ENCODE measurements at regions not wholly inside any gene's neighbourhood (a gene's known extent, or its start where the extent isn't known, plus 50 kb on each side); places are given as distances from the start of the nearest gene placed in this dataset.
A peak's percentile ranks its signal among the peaks of the same experiment; 100 is the strongest.
"Not testable (repeated sequence)": the region's sequence is repeated elsewhere in the genome, so short reads cannot be mapped to it uniquely, and the experiment has no call there.

GRCh38 chr5:124612023-124612422 is 134.4 kb downstream of the ZNF608 start:
- Histone ChIP-seq H3K36me3 (no peaks in the 10 kb centered on the region), H3K4me3 (no peak overlapping the region), H3K27ac (no peak overlapping the region), H3K27me3 (no peaks in the 10 kb centered on the region), H3K4me1 (no peaks in the 10 kb centered on the region), H3K9me3 (no peaks in the 10 kb centered on the region)
- ATAC-seq (ENCODE audit: low FRiP score in 2 of 2) (no peak), DNase-seq (no peak)
- TF ChIP-seq EP300 (IDR thresholded peaks at IDR 0.05) (no peak), POLR2AphosphoS5 (IDR thresholded peaks at IDR 0.05) (no peak), CTCF (IDR thresholded peaks at IDR 0.05) (no peak), POLR2A (IDR thresholded peaks at IDR 0.05) (no peak)
- 79 to 89% methylated on average over 7 of the region's 7 CpGs for WGBS, 2 donors

DNA sequence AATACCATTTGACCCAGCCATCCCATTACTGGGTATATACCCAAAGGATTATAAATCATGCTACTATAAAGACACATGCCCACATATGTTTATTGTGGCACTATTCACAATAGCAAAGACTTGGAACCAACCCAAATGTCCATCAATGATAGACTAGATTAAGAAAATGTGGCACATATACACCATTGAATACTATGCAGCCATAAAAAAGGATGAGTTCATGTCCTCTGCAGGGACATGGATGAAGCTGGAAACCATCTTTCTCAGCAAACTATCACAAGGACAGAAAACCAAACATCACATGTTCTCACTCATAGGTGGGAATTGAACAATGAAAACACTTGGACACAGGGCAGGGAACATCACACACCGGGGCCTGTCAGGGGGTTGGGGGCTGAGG is 135.2 kb downstream of the ZNF608 start:
- not testable (repeated sequence) for DNase-seq; H3K36me3 ChIP-seq; H3K4me3 ChIP-seq; H3K4me1 ChIP-seq; H3K9me3 ChIP-seq; H3K27me3 ChIP-seq; H3K27ac ChIP-seq; ATAC-seq (ENCODE audit: low FRiP score in 2 of 2)
- WGBS, 2 donors: 95 to 100% methylated on average over 1 of the region's 1 CpG

GRCh38 chr5:124609685-124610084 is 136.8 kb downstream of the ZNF608 start:
- H3K4me3 ChIP-seq: not testable (repeated sequence)
- 44 to 65% methylated on average over 1 of the region's 1 CpG for WGBS, 2 donors

GRCh38 chr5:124606543-124606942 is 139.9 kb downstream of the ZNF608 start:
- ATAC-seq (ENCODE audit: low FRiP score in 2 of 2) (no peak), DNase-seq (no peak)
- no peaks in the 10 kb centered on the region for H3K36me3 ChIP-seq
- H3K27ac ChIP-seq: peak overlapping the region in 2 of 4 donors; percentile 27
- H3K4me1 ChIP-seq: peaks cover 0 to 19% (median 14%) of the 10 kb centered on the region in 4 donors
- TF ChIP-seq POLR2AphosphoS5 (IDR thresholded peaks at IDR 0.05) (no peak), POLR2A (IDR thresholded peaks at IDR 0.05) (no peak), EP300 (IDR thresholded peaks at IDR 0.05) (no peak), CTCF (IDR thresholded peaks at IDR 0.05) (no peak)
- no peaks in the 10 kb centered on the region for H3K9me3 ChIP-seq
- no peak overlapping the region for H3K4me3 ChIP-seq
- H3K27me3 ChIP-seq: no peaks in the 10 kb centered on the region
- 85 to 86% methylated on average over 2 of the region's 2 CpGs for WGBS, 2 donors

More at GRCh38 chr5:124609685-124610084, 136.8 kb downstream of the ZNF608 start:
- not testable (repeated sequence) for DNase-seq; H3K27me3 ChIP-seq; H3K27ac ChIP-seq; ATAC-seq (ENCODE audit: low FRiP score in 2 of 2); H3K9me3 ChIP-seq; H3K36me3 ChIP-seq
- peaks cover 0 to 12% (median 10%) of the 10 kb centered on the region in 4 donors for H3K4me1 ChIP-seq

GRCh38 chr5:124606093-124606492 is 140.3 kb downstream of the ZNF608 start:
- 83 to 84% methylated on average over 2 of the region's 2 CpGs for WGBS, 2 donors
- H3K9me3 ChIP-seq: no peaks in the 10 kb centered on the region
- peaks cover 0 to 19% (median 14%) of the 10 kb centered on the region in 4 donors for H3K4me1 ChIP-seq
- H3K27ac ChIP-seq: peak overlapping the region in 3 of 4 donors; percentile 16 to 27 (median 27)
- TF ChIP-seq POLR2AphosphoS5 (IDR thresholded peaks at IDR 0.05) (no peak), POLR2A (IDR thresholded peaks at IDR 0.05) (no peak), EP300 (IDR thresholded peaks at IDR 0.05) (no peak), CTCF (IDR thresholded peaks at IDR 0.05) (no peak)
- no peak for DNase-seq
- no peaks in the 10 kb centered on the region for H3K27me3 ChIP-seq
- H3K4me3 ChIP-seq: no peak overlapping the region
- ATAC-seq (ENCODE audit: low FRiP score in 2 of 2): no peak
- no peaks in the 10 kb centered on the region for H3K36me3 ChIP-seq

GRCh38 chr5:124605541-124605940 is 140.9 kb downstream of the ZNF608 start:
- no peak for DNase-seq
- peaks cover under 1 to 19% (median 14%) of the 10 kb centered on the region in 4 donors for H3K4me1 ChIP-seq
- H3K36me3 ChIP-seq: no peaks in the 10 kb centered on the region

More at GRCh38 chr5:124605541-124605940, 140.9 kb downstream of the ZNF608 start:
- no peaks in the 10 kb centered on the region for H3K9me3 ChIP-seq
- H3K4me3 ChIP-seq: no peak overlapping the region
- TF ChIP-seq POLR2A (IDR thresholded peaks at IDR 0.05): no peak
- peak; percentile 14 to 60 for TF ChIP-seq POLR2AphosphoS5 (IDR thresholded peaks at IDR 0.05)
- ATAC-seq (ENCODE audit: low FRiP score in 2 of 2): peak in 1 of 2 donors; percentile 70
- 53 to 54% methylated on average over 4 of the region's 4 CpGs for WGBS, 2 donors
- no peaks in the 10 kb centered on the region for H3K27me3 ChIP-seq
- H3K27ac ChIP-seq: peak overlapping the region in 3 of 4 donors; percentile 16 to 27 (median 27)
